HFF-Myc (cell line): ENCODE measurements at regions not wholly inside any gene's neighbourhood (a gene's known extent, or its start where the extent isn't known, plus 50 kb on each side); places are given as distances from the start of the nearest gene placed in this dataset.
"Not testable (repeated sequence)": the region's sequence is repeated elsewhere in the genome, so short reads cannot be mapped to it uniquely, and the experiment has no call there.

ENCODE experiments used
- DNase-seq: peaks from one replicate; pipeline ENCODE4 v3.0.0-alpha.2; 2011; ENCODE audit warnings: low read depth; ENCODE audit errors: extremely low read depth
- H3K4me3 ChIP-seq: replicated peaks from 2 replicates; pipeline ENCODE4 v1.5.1; 2011; ENCODE audit warnings: low read depth, mild to moderate bottlenecking, control low read depth, low read length
- TF ChIP-seq, protein P1 (sequence below): IDR thresholded peaks from 2 replicates; pipeline ENCODE4 v1.5.1; 2012; ENCODE audit warnings: mild to moderate bottlenecking, low read depth, low read length, control low read depth; ENCODE audit errors: missing control alignments

DNA sequence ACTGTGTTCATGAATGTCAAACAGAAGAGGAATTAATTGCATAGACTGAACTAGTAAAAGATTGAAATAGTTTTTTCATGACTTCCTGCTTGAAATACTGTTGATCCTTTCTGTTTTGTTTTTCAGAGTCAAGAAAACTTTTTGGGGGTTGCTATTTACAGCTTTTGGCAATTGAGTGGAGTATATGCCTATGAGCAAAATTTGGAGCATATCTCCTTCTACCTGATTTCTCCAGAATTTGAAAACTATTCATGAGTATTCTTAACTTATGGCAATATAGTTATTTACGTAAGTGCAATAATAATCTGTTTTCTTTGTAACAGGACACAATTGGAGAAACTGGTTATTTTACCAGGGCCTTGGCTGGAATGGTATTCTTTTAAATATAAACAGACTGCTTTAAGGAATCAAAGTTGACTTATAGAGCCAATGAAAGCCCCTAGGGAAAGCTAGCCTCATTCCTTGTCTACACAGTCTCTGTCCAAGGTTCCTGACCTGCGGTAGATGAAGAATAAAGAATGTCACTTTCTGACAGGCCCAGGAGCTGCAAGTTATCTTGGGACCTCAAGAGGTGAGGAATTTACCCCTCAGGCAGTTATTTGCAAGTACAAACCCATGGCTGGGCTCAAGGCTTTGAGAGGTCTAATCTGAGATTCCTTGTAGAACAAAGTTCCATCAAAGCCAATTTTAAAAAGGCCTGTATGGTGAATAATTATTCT lies 193.5 kb upstream of the NDUFV2 start:
- H3K4me3 ChIP-seq: no peak overlapping the region
- TF ChIP-seq, protein P1, sequence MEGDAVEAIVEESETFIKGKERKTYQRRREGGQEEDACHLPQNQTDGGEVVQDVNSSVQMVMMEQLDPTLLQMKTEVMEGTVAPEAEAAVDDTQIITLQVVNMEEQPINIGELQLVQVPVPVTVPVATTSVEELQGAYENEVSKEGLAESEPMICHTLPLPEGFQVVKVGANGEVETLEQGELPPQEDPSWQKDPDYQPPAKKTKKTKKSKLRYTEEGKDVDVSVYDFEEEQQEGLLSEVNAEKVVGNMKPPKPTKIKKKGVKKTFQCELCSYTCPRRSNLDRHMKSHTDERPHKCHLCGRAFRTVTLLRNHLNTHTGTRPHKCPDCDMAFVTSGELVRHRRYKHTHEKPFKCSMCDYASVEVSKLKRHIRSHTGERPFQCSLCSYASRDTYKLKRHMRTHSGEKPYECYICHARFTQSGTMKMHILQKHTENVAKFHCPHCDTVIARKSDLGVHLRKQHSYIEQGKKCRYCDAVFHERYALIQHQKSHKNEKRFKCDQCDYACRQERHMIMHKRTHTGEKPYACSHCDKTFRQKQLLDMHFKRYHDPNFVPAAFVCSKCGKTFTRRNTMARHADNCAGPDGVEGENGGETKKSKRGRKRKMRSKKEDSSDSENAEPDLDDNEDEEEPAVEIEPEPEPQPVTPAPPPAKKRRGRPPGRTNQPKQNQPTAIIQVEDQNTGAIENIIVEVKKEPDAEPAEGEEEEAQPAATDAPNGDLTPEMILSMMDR: no peak
- no peak for DNase-seq

- no peak for DNase-seq
- no peak overlapping the region for H3K4me3 ChIP-seq
- TF ChIP-seq, protein P1: no peak
These were observed 192.2 kb upstream of the NDUFV2 start for GRCh38 chr18:8910186-8910822.

- no peak for DNase-seq
- no peak overlapping the region for H3K4me3 ChIP-seq
- TF ChIP-seq, protein P1: no peak
These were observed 191.7 kb upstream of the NDUFV2 start for GRCh38 chr18:8910843-8911242.

GRCh38 chr18:8911408-8912340 lies 190.8 kb upstream of the NDUFV2 start:
- DNase-seq: no peak
- H3K4me3 ChIP-seq: no peak overlapping the region
- TF ChIP-seq, protein P1: no peak

- TF ChIP-seq, protein P1: no peak
- no peak for DNase-seq
- H3K4me3 ChIP-seq: no peak overlapping the region
These were observed 189.9 kb upstream of the NDUFV2 start for GRCh38 chr18:8912348-8913326.

- not testable (repeated sequence) for H3K4me3 ChIP-seq, DNase-seq
These were observed 188.7 kb upstream of the NDUFV2 start for GRCh38 chr18:8913606-8914403.

- DNase-seq, H3K4me3 ChIP-seq: not testable (repeated sequence)
These were observed 187.9 kb upstream of the NDUFV2 start for GRCh38 chr18:8914404-8915264.

GRCh38 chr18:8920856-8921787 lies 181.4 kb upstream of the NDUFV2 start:
- not testable (repeated sequence) for H3K4me3 ChIP-seq, DNase-seq
